ENCODE measurements at regions not wholly inside any gene's neighbourhood (a gene's known extent, or its start where the extent isn't known, plus 50 kb on each side); places are given as distances from the start of the nearest gene placed in this dataset.

GRCh38 chr1:244220410-244220809 is 169.3 kb downstream of the ZBTB18 start:
- DNase-seq (ENCODE audit: low spot score) = no peak

- DNase-seq (ENCODE audit: low spot score) = no peak
Observed at GRCh38 chr1:244221991-244222390, 170.9 kb downstream of the ZBTB18 start.

- no peak for DNase-seq (ENCODE audit: low spot score)
Observed at GRCh38 chr1:244224487-244225430, 173.7 kb downstream of the ZBTB18 start.

- no peak for DNase-seq (ENCODE audit: low spot score)
Observed at GRCh38 chr1:244226435-244226834, 175.4 kb downstream of the ZBTB18 start.

- no peak for DNase-seq (ENCODE audit: low spot score)
Observed at GRCh38 chr1:244230470-244230869, 179.4 kb downstream of the ZBTB18 start.

- DNase-seq (ENCODE audit: low spot score) = no peak
Observed at GRCh38 chr1:244231193-244231571, 180.1 kb downstream of the ZBTB18 start.

GRCh38 chr1:244231572-244232315 is 180.7 kb downstream of the ZBTB18 start:
- DNase-seq (ENCODE audit: low spot score) = no peak

- no peak for DNase-seq (ENCODE audit: low spot score)
Observed at GRCh38 chr1:244234009-244234643, 183.0 kb downstream of the ZBTB18 start.

GRCh38 chr1:244235157-244235556 is 184.1 kb downstream of the ZBTB18 start:
- no peak for DNase-seq (ENCODE audit: low spot score)

- no peak for DNase-seq (ENCODE audit: low spot score)
Observed at GRCh38 chr1:244236101-244236500, 185.0 kb downstream of the ZBTB18 start.

- no peak for DNase-seq (ENCODE audit: low spot score)
Observed at GRCh38 chr1:244236721-244237120, 185.6 kb downstream of the ZBTB18 start.

- peak; percentile 70 for DNase-seq (ENCODE audit: low spot score)
Observed at GRCh38 chr1:244237445-244237844, 186.4 kb downstream of the ZBTB18 start.

GRCh38 chr1:244239261-244239770 is 188.2 kb downstream of the ZBTB18 start:
- DNase-seq (ENCODE audit: low spot score) = no peak

- DNase-seq (ENCODE audit: low spot score) = no peak
Observed at GRCh38 chr1:244241438-244241837, 190.4 kb downstream of the ZBTB18 start.

- DNase-seq (ENCODE audit: low spot score) = no peak
Observed at GRCh38 chr1:244242446-244242845, 191.4 kb downstream of the ZBTB18 start.

- no peak for DNase-seq (ENCODE audit: low spot score)
Observed at GRCh38 chr1:244246334-244246733, 195.3 kb downstream of the ZBTB18 start.

- DNase-seq (ENCODE audit: low spot score) = no peak
Observed at GRCh38 chr1:244248426-244248825, 197.3 kb downstream of the ZBTB18 start.

GRCh38 chr1:244252211-244252610 is 199.5 kb downstream of the ADSS2 start:
- DNase-seq (ENCODE audit: low spot score) = no peak

GRCh38 chr1:244254467-244254866 is 197.2 kb downstream of the ADSS2 start:
- no peak for DNase-seq (ENCODE audit: low spot score)

- DNase-seq (ENCODE audit: low spot score) = no peak
Observed at GRCh38 chr1:244255426-244255965, 196.2 kb downstream of the ADSS2 start.

- DNase-seq (ENCODE audit: low spot score) = no peak
Observed at GRCh38 chr1:244256086-244256676, 195.5 kb downstream of the ADSS2 start.

- DNase-seq (ENCODE audit: low spot score) = no peak
Observed at GRCh38 chr1:244264163-244264562, 187.5 kb downstream of the ADSS2 start.

All from COLO829 (cell line).